BLaER1 (cell line): ENCODE measurements at regions not wholly inside any gene's neighbourhood (a gene's known extent, or its start where the extent isn't known, plus 50 kb on each side); places are given as distances from the start of the nearest gene placed in this dataset.

Source experiments
- H3K27ac ChIP-seq: shearing (Covaris generic); formaldehyde crosslinking; 2 replicates; pipeline ENCODE4 v1.8.1; 2022
- H3K27me3 ChIP-seq: shearing (Covaris generic); formaldehyde crosslinking; 2 replicates; pipeline ENCODE4 v1.8.1; 2022
- H3K36me3 ChIP-seq: shearing (Covaris generic); formaldehyde crosslinking; 2 replicates; pipeline ENCODE4 v1.8.1; 2022
- H3K4me1 ChIP-seq: shearing (Covaris generic); formaldehyde crosslinking; 2 replicates; pipeline ENCODE4 v1.8.1; 2022
- H3K4me2 ChIP-seq: shearing (Covaris generic); formaldehyde crosslinking; 2 replicates; pipeline ENCODE4 v1.8.1; 2022
- H3K4me3 ChIP-seq: shearing (Covaris generic); formaldehyde crosslinking; 2 replicates; pipeline ENCODE4 v1.8.1; 2022
- H3K9ac ChIP-seq: shearing (Covaris generic); formaldehyde crosslinking; 2 replicates; pipeline ENCODE4 v1.8.1; 2022
- H3K9me3 ChIP-seq: shearing (Covaris generic); formaldehyde crosslinking; 2 replicates; pipeline ENCODE4 v1.8.1; 2022
- H4K20me1 ChIP-seq: shearing (Covaris generic); formaldehyde crosslinking; 2 replicates; pipeline ENCODE4 v1.8.1; 2022
- Cebpa-rat ChIP-seq: shearing (Covaris generic); IDR thresholded peaks from 2 replicates; pipeline ENCODE4 v1.8.1; 2022

- Histone ChIP-seq H3K9me3 (no peaks in the 10 kb centered on the region), H3K27me3 (no peaks in the 10 kb centered on the region), H3K4me3 (no peak overlapping the region), H3K27ac (no peak overlapping the region), H3K36me3 (no peaks in the 10 kb centered on the region), H4K20me1 (no peaks in the 10 kb centered on the region), H3K4me2 (no peak overlapping the region), H3K4me1 (no peaks in the 10 kb centered on the region), H3K9ac (no peak overlapping the region)
- no peak for TF ChIP-seq Cebpa-rat
Observed at GRCh38 chr4:14431155-14432134, 570.8 kb upstream of the CPEB2 start.

GRCh38 chr4:14434483-14434882 lies 567.8 kb upstream of the CPEB2 start:
- Histone ChIP-seq H4K20me1 (no peaks in the 10 kb centered on the region), H3K9ac (no peak overlapping the region), H3K4me1 (no peaks in the 10 kb centered on the region), H3K4me2 (no peak overlapping the region), H3K9me3 (no peaks in the 10 kb centered on the region), H3K27me3 (no peaks in the 10 kb centered on the region), H3K36me3 (no peaks in the 10 kb centered on the region), H3K27ac (no peak overlapping the region), H3K4me3 (no peak overlapping the region)
- TF ChIP-seq Cebpa-rat, result no peak

GRCh38 chr4:14434916-14435315 lies 567.4 kb upstream of the CPEB2 start:
- H3K9me3 ChIP-seq, result no peaks in the 10 kb centered on the region
- H3K4me3 ChIP-seq, result no peak overlapping the region
- H3K27ac ChIP-seq, result no peak overlapping the region
- H3K4me2 ChIP-seq, result no peak overlapping the region
- no peaks in the 10 kb centered on the region for H3K4me1 ChIP-seq
- no peaks in the 10 kb centered on the region for H3K27me3 ChIP-seq
- H3K36me3 ChIP-seq, result no peaks in the 10 kb centered on the region
- no peak for TF ChIP-seq Cebpa-rat
- no peaks in the 10 kb centered on the region for H4K20me1 ChIP-seq
- no peak overlapping the region for H3K9ac ChIP-seq

GRCh38 chr4:14441561-14441960 lies 560.7 kb upstream of the CPEB2 start:
- H3K27ac ChIP-seq, result no peak overlapping the region
- H4K20me1 ChIP-seq, result no peaks in the 10 kb centered on the region
- no peaks in the 10 kb centered on the region for H3K27me3 ChIP-seq
- TF ChIP-seq Cebpa-rat, result no peak
- H3K4me3 ChIP-seq, result no peak overlapping the region
- H3K9ac ChIP-seq, result no peak overlapping the region
- no peaks in the 10 kb centered on the region for H3K4me1 ChIP-seq
- H3K9me3 ChIP-seq, result no peaks in the 10 kb centered on the region
- H3K4me2 ChIP-seq, result no peak overlapping the region
- no peaks in the 10 kb centered on the region for H3K36me3 ChIP-seq

DNA sequence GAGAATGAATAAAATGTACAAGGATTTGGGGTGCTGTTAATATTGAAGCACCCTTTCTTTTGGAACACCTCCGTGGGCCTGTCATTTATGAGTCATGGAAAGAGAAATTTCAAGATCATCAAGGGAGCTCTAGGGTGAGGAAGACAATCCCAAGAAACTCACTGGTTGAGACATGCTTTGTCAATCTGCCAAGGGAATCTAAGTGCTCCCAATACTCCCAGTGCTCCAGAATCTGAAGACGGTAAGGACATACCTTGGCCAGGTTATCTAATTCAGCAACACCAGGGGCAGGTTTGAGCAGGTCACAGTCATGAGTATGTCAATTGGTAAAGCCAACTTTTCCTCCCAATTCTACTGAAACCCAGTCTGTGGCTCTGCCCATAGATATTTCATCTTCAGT lies 556.4 kb upstream of the CPEB2 start:
- H3K27ac ChIP-seq, result no peak overlapping the region
- H3K4me2 ChIP-seq, result peak overlapping the region; percentile 13; the same call in 1 of the 2 replicates
- no peaks in the 10 kb centered on the region for H3K4me1 ChIP-seq
- H3K9me3 ChIP-seq, result no peaks in the 10 kb centered on the region
- H4K20me1 ChIP-seq, result no peaks in the 10 kb centered on the region
- no peaks in the 10 kb centered on the region for H3K36me3 ChIP-seq
- H3K4me3 ChIP-seq, result no peak overlapping the region
- no peak overlapping the region for H3K9ac ChIP-seq
- no peak for TF ChIP-seq Cebpa-rat
- no peaks in the 10 kb centered on the region for H3K27me3 ChIP-seq

GRCh38 chr4:14446311-14446710 lies 556.0 kb upstream of the CPEB2 start:
- no peaks in the 10 kb centered on the region for H4K20me1 ChIP-seq
- no peaks in the 10 kb centered on the region for H3K4me1 ChIP-seq
- no peak overlapping the region for H3K9ac ChIP-seq
- no peaks in the 10 kb centered on the region for H3K27me3 ChIP-seq
- H3K4me2 ChIP-seq, result peak overlapping the region; percentile 13; the same call in 1 of the 2 replicates
- TF ChIP-seq Cebpa-rat, result no peak
- H3K36me3 ChIP-seq, result no peaks in the 10 kb centered on the region
- no peak overlapping the region for H3K4me3 ChIP-seq
- no peaks in the 10 kb centered on the region for H3K9me3 ChIP-seq
- no peak overlapping the region for H3K27ac ChIP-seq

DNA sequence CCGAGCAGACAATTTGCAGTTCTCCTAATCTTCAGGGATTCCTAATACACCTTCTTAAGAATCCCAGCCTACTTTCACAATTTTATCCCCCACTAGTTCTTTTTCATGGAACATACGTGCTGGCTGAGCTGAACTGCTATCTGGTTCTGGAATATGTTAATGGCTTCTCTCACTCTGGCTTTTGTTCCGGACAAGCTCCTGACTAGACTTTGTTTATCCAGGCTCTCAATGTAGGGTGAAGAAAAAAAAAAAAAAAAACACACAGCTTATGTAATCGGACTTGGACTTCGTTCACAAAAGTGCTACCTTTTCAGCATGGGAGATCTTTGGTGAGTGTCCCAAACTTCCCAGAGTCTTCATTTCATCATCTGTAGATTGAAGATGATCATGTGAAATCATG lies 555.4 kb upstream of the CPEB2 start:
- H3K4me3 ChIP-seq, result no peak overlapping the region
- H3K4me1 ChIP-seq, result no peaks in the 10 kb centered on the region
- no peaks in the 10 kb centered on the region for H3K36me3 ChIP-seq
- no peaks in the 10 kb centered on the region for H3K27me3 ChIP-seq
- H3K9ac ChIP-seq, result no peak overlapping the region
- TF ChIP-seq Cebpa-rat, result no peak
- H3K27ac ChIP-seq, result no peak overlapping the region
- no peaks in the 10 kb centered on the region for H4K20me1 ChIP-seq
- H3K4me2 ChIP-seq, result no peak overlapping the region
- no peaks in the 10 kb centered on the region for H3K9me3 ChIP-seq

GRCh38 chr4:14449308-14449707 lies 553.0 kb upstream of the CPEB2 start:
- no peaks in the 10 kb centered on the region for H3K36me3 ChIP-seq
- no peaks in the 10 kb centered on the region for H3K27me3 ChIP-seq
- no peak overlapping the region for H3K4me3 ChIP-seq
- H4K20me1 ChIP-seq, result no peaks in the 10 kb centered on the region
- H3K4me1 ChIP-seq, result no peaks in the 10 kb centered on the region
- H3K4me2 ChIP-seq, result no peak overlapping the region
- no peak for TF ChIP-seq Cebpa-rat
- H3K27ac ChIP-seq, result no peak overlapping the region
- no peak overlapping the region for H3K9ac ChIP-seq
- no peaks in the 10 kb centered on the region for H3K9me3 ChIP-seq

DNA sequence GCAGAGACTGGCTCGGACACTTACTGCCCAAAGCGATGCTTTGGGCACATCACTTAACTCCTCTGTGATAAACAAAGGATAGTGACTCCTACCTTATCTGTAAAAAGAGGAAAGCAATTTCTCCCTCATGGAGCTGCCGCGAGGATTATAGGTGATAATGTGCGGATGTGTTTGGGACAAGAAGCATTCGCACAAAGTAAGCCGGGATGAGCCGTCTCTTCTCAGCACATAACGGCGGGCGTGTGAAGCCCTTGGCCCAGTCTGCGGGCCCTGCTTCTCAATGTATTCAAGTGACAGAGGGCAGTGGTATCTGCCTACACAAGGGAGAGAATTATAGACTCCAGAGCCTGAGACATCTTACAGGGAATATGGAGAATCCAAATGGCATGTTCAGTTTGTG lies 550.3 kb upstream of the CPEB2 start:
- Histone ChIP-seq H3K27ac (no peak overlapping the region), H3K9ac (no peak overlapping the region), H4K20me1 (no peaks in the 10 kb centered on the region), H3K9me3 (no peaks in the 10 kb centered on the region), H3K27me3 (no peaks in the 10 kb centered on the region), H3K4me1 (no peaks in the 10 kb centered on the region), H3K4me2 (no peak overlapping the region), H3K4me3 (no peak overlapping the region), H3K36me3 (no peaks in the 10 kb centered on the region)
- TF ChIP-seq Cebpa-rat, result no peak

GRCh38 chr4:14452764-14453163 lies 549.5 kb upstream of the CPEB2 start:
- no peak for TF ChIP-seq Cebpa-rat
- H3K27ac ChIP-seq, result no peak overlapping the region
- no peaks in the 10 kb centered on the region for H3K27me3 ChIP-seq
- H3K9me3 ChIP-seq, result no peaks in the 10 kb centered on the region
- H3K9ac ChIP-seq, result no peak overlapping the region
- H3K36me3 ChIP-seq, result no peaks in the 10 kb centered on the region
- H3K4me2 ChIP-seq, result no peak overlapping the region
- H3K4me3 ChIP-seq, result no peak overlapping the region
- H4K20me1 ChIP-seq, result no peaks in the 10 kb centered on the region
- no peaks in the 10 kb centered on the region for H3K4me1 ChIP-seq
